ENCODE measurements at regions not wholly inside any gene's neighbourhood (a gene's known extent, or its start where the extent isn't known, plus 50 kb on each side); places are given as distances from the start of the nearest gene placed in this dataset.

DNA sequence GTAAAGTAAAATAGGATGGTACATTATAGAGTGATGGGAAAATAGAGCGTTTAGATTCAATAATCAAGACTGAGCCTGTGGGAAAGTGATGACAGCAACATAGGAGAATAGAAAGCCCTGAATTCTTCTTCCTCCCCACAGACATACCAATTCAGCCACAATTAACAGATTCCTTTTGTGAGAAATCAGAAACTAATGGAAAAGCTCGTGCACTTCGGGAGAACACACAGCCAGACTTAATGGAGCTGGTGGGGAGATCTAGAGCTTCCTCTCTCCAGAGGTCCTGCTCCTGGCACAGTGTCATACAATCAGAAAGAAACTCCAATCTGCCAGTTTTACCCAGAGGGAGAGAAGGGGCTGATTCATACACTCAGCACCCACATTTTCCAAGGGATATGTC lies 676.3 kb upstream of the BOD1L1 start:
- TF ChIP-seq, protein P1, sequence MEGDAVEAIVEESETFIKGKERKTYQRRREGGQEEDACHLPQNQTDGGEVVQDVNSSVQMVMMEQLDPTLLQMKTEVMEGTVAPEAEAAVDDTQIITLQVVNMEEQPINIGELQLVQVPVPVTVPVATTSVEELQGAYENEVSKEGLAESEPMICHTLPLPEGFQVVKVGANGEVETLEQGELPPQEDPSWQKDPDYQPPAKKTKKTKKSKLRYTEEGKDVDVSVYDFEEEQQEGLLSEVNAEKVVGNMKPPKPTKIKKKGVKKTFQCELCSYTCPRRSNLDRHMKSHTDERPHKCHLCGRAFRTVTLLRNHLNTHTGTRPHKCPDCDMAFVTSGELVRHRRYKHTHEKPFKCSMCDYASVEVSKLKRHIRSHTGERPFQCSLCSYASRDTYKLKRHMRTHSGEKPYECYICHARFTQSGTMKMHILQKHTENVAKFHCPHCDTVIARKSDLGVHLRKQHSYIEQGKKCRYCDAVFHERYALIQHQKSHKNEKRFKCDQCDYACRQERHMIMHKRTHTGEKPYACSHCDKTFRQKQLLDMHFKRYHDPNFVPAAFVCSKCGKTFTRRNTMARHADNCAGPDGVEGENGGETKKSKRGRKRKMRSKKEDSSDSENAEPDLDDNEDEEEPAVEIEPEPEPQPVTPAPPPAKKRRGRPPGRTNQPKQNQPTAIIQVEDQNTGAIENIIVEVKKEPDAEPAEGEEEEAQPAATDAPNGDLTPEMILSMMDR (IDR thresholded peaks at IDR 0.05) = no peak
- no peak for TF ChIP-seq POLR2A (IDR thresholded peaks at IDR 0.05)
- no peak for TF ChIP-seq POLR2AphosphoS5 (IDR thresholded peaks at IDR 0.05)
